Kidney (tissue), 13 donors: ENCODE measurements at regions not wholly inside any gene's neighbourhood (a gene's known extent, or its start where the extent isn't known, plus 50 kb on each side); places are given as distances from the start of the nearest gene placed in this dataset.

ENCODE experiments used
- DNase-seq, 5 donors: peaks; one replicate each; pipeline ENCODE4 v3.0.0-alpha.2; 2013 to 2020
- FAIRE-seq: peaks from 2 replicates; lab custom pipeline; 2012; peaks lifted over from hg19 to GRCh38; lab: Jason Lieb, UNC
- H3K27ac ChIP-seq, 2 donors: one replicate each; pipeline ENCODE4 v1.7.0; 2013; ENCODE audit warnings: low read depth in 2 of 2, low read length in 2 of 2, inconsistent platforms in 1 of 2
- H3K27me3 ChIP-seq: one replicate; pipeline ENCODE4 v1.7.1; 2013; ENCODE audit warnings: low read length, inconsistent platforms; ENCODE audit not compliant: control insufficient read depth, insufficient read depth
- H3K36me3 ChIP-seq, 3 donors: one replicate each; pipeline versions ENCODE4 v1.7.0 to v1.7.1; 2013; ENCODE audit warnings: low read length in 3 of 3, control low read depth in 1 of 3, inconsistent platforms in 1 of 3; ENCODE audit not compliant: insufficient read depth in 3 of 3, control insufficient read depth in 2 of 3
- H3K4me1 ChIP-seq, 3 donors: one replicate each; pipeline versions ENCODE4 v1.7.0 to v1.7.1; 2013; ENCODE audit warnings: low read length in 3 of 3, inconsistent platforms in 1 of 3, low read depth in 1 of 3; ENCODE audit not compliant: control insufficient read depth in 2 of 3, insufficient read depth in 2 of 3
- H3K4me3 ChIP-seq, 3 donors: one replicate each; pipeline versions ENCODE4 v1.7.0 to v1.8.1; 2013; ENCODE audit warnings: low read length in 3 of 3, control low read depth in 1 of 3, inconsistent platforms in 1 of 3
- H3K9ac ChIP-seq, 3 donors: one replicate each; pipeline versions ENCODE4 v1.7.0 to v1.7.1; 2013; ENCODE audit warnings: low read length in 3 of 3, control low read depth in 1 of 3, inconsistent platforms in 1 of 3
- H3K9me3 ChIP-seq, 3 donors: one replicate each; pipeline versions ENCODE4 v1.7.0 to v1.7.1; 2013; ENCODE audit warnings: low read length in 3 of 3, control low read depth in 1 of 3, inconsistent platforms in 1 of 3; ENCODE audit not compliant: control insufficient read depth in 2 of 3, insufficient read depth in 1 of 3
- intact Hi-C: fragments of 100-400 bp; cut with DNase I; formaldehyde crosslinking; loops from one replicate; pipeline ENCODE4 v1.11.1; 2022
- TF ChIP-seq, protein P1 (sequence below): IDR thresholded peaks from 3 replicates; pipeline ENCODE4 v1.5.1; 2012; ENCODE audit warnings: mild to moderate bottlenecking, moderate library complexity, borderline replicate concordance; ENCODE audit not compliant: insufficient read depth; ENCODE audit errors: extremely low read depth
- donor health status: control.
- donor health status: control.
- donor health status: control.
- donor health status: control.
- donor health status: control.
- donor health status: DM: yes; HTN: yes; CAD: no.
- donor health status: Normal renal cell carcinoma (clear cell type).

DNA sequence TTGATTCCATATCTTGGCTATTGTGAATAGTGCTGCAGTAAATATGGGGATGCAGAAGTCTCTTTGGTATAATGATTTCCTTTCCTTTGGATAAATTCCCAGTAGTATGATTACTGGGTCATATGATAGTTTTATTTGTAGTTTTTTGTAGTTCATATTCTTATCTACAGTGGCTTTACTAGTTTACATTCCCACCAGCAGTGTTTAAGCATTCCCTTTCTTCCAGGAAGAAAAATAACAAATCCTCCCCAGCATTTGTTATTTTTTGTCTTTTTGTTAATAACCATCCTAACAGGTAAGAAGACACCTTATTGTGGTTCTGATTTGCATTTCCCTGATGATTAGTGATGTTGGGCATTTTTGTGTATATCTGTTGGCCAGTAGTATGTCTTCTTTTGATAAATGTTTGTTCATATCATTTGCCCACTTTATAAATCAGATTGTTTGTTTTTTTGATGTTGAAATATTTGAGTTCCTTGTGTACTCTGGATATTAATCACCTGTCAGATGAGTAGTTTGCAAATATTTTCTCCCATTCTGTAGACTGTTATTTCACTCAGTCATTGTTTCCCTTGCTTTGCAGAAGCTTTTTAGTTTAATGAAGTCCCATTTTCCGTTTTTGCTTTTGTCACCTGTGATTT is 163.3 kb upstream of the THRB start:
- Histone ChIP-seq H3K9me3 (no peaks in the 10 kb centered on the region), H3K27ac (no peak overlapping the region), H3K4me1 (no peaks in the 10 kb centered on the region), H3K4me3 (no peak overlapping the region), H3K9ac (no peak overlapping the region), H3K27me3 (no peaks in the 10 kb centered on the region), H3K36me3 (no peaks in the 10 kb centered on the region)
- TF ChIP-seq, protein P1, sequence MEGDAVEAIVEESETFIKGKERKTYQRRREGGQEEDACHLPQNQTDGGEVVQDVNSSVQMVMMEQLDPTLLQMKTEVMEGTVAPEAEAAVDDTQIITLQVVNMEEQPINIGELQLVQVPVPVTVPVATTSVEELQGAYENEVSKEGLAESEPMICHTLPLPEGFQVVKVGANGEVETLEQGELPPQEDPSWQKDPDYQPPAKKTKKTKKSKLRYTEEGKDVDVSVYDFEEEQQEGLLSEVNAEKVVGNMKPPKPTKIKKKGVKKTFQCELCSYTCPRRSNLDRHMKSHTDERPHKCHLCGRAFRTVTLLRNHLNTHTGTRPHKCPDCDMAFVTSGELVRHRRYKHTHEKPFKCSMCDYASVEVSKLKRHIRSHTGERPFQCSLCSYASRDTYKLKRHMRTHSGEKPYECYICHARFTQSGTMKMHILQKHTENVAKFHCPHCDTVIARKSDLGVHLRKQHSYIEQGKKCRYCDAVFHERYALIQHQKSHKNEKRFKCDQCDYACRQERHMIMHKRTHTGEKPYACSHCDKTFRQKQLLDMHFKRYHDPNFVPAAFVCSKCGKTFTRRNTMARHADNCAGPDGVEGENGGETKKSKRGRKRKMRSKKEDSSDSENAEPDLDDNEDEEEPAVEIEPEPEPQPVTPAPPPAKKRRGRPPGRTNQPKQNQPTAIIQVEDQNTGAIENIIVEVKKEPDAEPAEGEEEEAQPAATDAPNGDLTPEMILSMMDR: no peak
- no peak for DNase-seq
- no peak for FAIRE-seq
- intact Hi-C loops: no loop called here

DNA sequence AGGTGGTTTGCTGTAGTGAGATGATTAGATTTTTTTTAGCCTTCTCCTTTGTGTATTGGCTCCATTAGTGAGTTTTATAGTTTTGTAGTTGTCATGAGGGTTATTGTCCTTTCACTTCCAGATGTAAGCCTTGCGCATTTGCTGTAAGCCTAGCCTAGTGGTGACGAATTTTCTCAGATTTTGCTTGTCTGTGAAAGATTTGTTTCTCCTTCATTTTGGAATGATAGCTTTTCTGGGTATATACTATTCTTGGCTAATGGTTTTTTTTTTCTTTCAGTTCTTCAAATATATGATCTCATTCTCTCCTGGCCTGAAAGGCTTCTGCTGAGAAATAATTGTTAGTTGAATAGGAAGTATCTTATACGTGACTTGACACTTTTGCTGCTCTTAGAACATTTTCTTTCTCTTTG is 166.5 kb upstream of the THRB start:
- intact Hi-C loops: no loop called here
- H3K36me3 ChIP-seq: no peaks in the 10 kb centered on the region
- no peaks in the 10 kb centered on the region for H3K27me3 ChIP-seq
- FAIRE-seq (no peak), DNase-seq (no peak)
- H3K27ac ChIP-seq: no peak overlapping the region
- no peak overlapping the region for H3K4me3 ChIP-seq
- H3K9ac ChIP-seq: no peak overlapping the region
- TF ChIP-seq, protein P1: no peak
- no peaks in the 10 kb centered on the region for H3K9me3 ChIP-seq
- H3K4me1 ChIP-seq: no peaks in the 10 kb centered on the region

DNA sequence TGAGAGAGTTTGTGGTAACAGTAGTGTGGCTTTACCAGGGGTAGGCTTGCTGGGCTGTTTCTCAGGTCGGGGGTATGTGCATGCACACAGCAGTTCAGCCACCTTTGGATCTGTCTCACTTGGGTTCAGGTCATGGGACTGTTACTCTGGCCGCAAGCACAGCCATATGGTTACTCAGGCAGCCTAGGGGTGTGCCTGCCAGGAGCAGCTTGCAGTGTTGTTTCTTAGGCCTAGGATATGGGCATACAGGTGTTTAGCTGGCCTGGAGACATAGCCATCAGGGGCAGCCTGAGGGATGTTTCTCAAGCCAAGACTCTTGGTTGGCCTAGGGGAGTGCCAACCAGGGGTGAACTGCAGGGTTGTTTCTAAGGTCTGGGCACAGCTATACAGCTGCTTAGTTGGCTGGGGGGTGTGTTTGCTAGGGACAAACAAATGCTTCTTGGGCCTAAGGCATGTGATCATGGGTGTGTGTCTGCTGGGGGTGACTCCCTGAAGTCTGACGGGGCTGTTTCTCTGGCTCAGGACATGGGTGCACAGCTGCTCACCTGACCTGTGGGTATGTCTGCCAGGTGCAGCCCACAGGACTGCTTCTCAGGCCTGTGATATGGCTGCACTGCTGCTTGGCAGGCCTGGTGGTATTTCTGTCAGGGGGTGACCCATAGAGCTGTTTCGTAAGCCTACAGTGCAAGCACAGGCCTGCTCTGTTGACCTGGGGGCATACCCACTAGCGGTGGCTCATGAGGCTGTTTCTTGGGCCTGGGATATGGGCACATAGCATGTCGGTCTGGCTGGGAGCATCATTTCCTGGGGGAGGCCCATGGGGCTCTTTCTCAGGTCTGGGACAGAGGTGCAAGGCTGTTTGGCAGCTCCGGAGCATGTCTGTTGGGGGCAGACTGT is 168.0 kb upstream of the THRB start:
- no peaks in the 10 kb centered on the region for H3K36me3 ChIP-seq
- H3K9ac ChIP-seq: no peak overlapping the region
- no peak overlapping the region for H3K27ac ChIP-seq
- intact Hi-C loops: no loop called here
- TF ChIP-seq, protein P1: no peak
- H3K27me3 ChIP-seq: no peaks in the 10 kb centered on the region
- no peaks in the 10 kb centered on the region for H3K9me3 ChIP-seq
- H3K4me3 ChIP-seq: no peak overlapping the region
- no peaks in the 10 kb centered on the region for H3K4me1 ChIP-seq
- DNase-seq: no peak
- FAIRE-seq: no peak
